ENCODE measurements at regions not wholly inside any gene's neighbourhood (a gene's known extent, or its start where the extent isn't known, plus 50 kb on each side); places are given as distances from the start of the nearest gene placed in this dataset.

GRCh38 chr12:113725557-113725876 lies 240.6 kb downstream of the RBM19 start:
- no peak for TF ChIP-seq ZNF707 (tag by site-specific recombination; IDR thresholded peaks at IDR 0.05)
- no peak for TF ChIP-seq ZBTB7A (tag by site-specific recombination; IDR thresholded peaks at IDR 0.05; ENCODE audit: low read depth)
- TF ChIP-seq ZNF174 (tag by site-specific recombination; IDR thresholded peaks at IDR 0.05): no peak
- TF ChIP-seq CTCF (tag by site-specific recombination; IDR thresholded peaks at IDR 0.05): no peak
- no peak for TF ChIP-seq ZNF513 (tag by site-specific recombination; IDR thresholded peaks at IDR 0.05)
- no peak for TF ChIP-seq KLF10 (tag by site-specific recombination; IDR thresholded peaks at IDR 0.05)
- TF ChIP-seq ZNF398 (tag by site-specific recombination; IDR thresholded peaks at IDR 0.05): no peak

All from HEK293 (cell line).